ENCODE measurements at regions not wholly inside any gene's neighbourhood (a gene's known extent, or its start where the extent isn't known, plus 50 kb on each side); places are given as distances from the start of the nearest gene placed in this dataset.

DNA sequence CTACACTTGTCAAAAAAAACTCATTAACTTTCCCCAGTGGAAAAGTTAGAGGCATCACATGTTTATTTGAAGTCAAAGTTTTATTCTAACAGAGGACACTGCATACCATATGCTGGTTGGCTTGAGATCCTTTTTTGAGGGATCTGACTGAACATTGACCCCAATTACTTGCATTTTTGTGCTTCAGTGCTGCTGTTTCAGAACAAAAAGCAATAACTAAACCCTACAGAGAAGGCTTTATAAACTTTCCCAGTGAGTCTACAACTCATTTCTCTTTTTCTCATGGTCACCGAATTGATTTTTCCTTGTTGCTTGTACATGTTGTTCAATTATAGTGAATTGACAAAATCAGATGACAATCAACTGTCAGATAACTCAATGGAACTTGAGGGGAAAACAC is 69.3 kb upstream of the PHYHIPL start:
- 93% methylated on average over 1 of the region's 1 CpG for WGBS
- no peak for DNase-seq (ENCODE audit: low read depth in 6 of 9, low spot score in 9 of 9)
- Histone ChIP-seq H3K36me3 (ENCODE audit: control insufficient read depth in 2 of 2, insufficient read depth in 2 of 2, low read length in 1 of 2) (no peaks in the 10 kb centered on the region), H3K27ac (ENCODE audit: low read depth in 1 of 2, low read length in 1 of 2) (no peak overlapping the region), H3K4me1 (ENCODE audit: control insufficient read depth in 2 of 2, insufficient read depth in 2 of 2, low read length in 2 of 2) (no peaks in the 10 kb centered on the region), H3K4me3 (ENCODE audit: low read length in 2 of 2) (no peak overlapping the region), H3K9me3 (ENCODE audit: control insufficient read depth in 2 of 2, insufficient read depth in 1 of 2, low read length in 1 of 2) (no peaks in the 10 kb centered on the region), H3K27me3 (ENCODE audit: control insufficient read depth in 2 of 2, insufficient read depth in 1 of 2, low read length in 1 of 2) (no peaks in the 10 kb centered on the region)

DNA sequence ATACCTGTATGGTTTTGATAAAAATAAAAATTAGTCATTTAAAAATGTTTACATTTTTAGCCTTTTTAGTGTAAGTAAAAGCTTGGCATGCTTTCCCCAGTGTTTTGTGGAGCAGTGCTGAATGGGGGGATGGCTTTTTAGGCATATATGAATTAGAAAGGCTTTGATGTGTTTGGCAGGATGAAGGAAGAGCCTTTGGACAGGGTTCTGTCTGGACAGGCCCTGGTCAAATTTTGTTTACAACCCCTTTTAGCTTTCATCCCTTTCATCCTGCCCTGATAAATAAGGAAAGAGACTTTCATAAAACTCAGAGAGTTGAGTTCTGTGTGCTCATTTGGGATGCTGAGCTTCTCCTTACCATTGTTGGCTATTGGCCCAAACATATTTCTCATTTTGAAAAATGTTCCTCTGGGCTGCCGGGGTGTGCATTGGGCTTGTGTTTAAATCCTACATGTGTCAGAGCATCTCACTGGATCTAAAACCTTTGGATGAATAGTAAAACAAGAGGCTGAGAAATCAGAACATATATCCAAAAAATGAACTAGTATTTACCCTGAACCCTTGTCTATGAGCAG is 68.1 kb upstream of the PHYHIPL start:
- 93% methylated on average over 1 of the region's 1 CpG for WGBS
- Histone ChIP-seq H3K27ac (ENCODE audit: low read depth in 1 of 2, low read length in 1 of 2) (no peak overlapping the region), H3K27me3 (ENCODE audit: control insufficient read depth in 2 of 2, insufficient read depth in 1 of 2, low read length in 1 of 2) (no peaks in the 10 kb centered on the region), H3K9me3 (ENCODE audit: control insufficient read depth in 2 of 2, insufficient read depth in 1 of 2, low read length in 1 of 2) (no peaks in the 10 kb centered on the region), H3K4me1 (ENCODE audit: control insufficient read depth in 2 of 2, insufficient read depth in 2 of 2, low read length in 2 of 2) (no peaks in the 10 kb centered on the region), H3K4me3 (ENCODE audit: low read length in 2 of 2) (no peak overlapping the region), H3K36me3 (ENCODE audit: control insufficient read depth in 2 of 2, insufficient read depth in 2 of 2, low read length in 1 of 2) (no peaks in the 10 kb centered on the region)
- no peak for DNase-seq (ENCODE audit: low read depth in 6 of 9, low spot score in 9 of 9)

DNA sequence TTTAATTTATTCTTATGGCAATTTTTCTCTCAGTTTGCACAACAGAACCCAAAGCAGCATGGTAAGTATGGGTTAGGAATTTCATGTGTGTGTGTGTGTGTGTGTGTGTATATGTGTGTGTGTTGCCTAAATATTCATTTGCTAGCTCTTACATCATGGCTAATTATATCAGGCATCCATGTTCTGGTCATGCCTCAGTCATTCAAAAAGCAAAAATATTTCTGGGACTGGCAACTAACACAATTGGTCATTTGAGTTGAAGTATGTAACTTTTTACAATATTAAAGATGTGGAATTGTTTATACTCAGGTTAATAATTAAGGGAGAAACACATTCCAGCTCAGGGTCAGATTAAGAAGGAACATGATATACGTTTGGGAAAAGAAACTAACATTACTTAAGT is 67.6 kb upstream of the PHYHIPL start:
- 32% methylated on average over 1 of the region's 1 CpG for WGBS
- Histone ChIP-seq H3K4me3 (ENCODE audit: low read length in 2 of 2) (no peak overlapping the region), H3K27me3 (ENCODE audit: control insufficient read depth in 2 of 2, insufficient read depth in 1 of 2, low read length in 1 of 2) (no peaks in the 10 kb centered on the region), H3K27ac (ENCODE audit: low read depth in 1 of 2, low read length in 1 of 2) (no peak overlapping the region), H3K4me1 (ENCODE audit: control insufficient read depth in 2 of 2, insufficient read depth in 2 of 2, low read length in 2 of 2) (no peaks in the 10 kb centered on the region), H3K9me3 (ENCODE audit: control insufficient read depth in 2 of 2, insufficient read depth in 1 of 2, low read length in 1 of 2) (no peaks in the 10 kb centered on the region), H3K36me3 (ENCODE audit: control insufficient read depth in 2 of 2, insufficient read depth in 2 of 2, low read length in 1 of 2) (no peaks in the 10 kb centered on the region)
- DNase-seq (ENCODE audit: low read depth in 6 of 9, low spot score in 9 of 9) = no peak

DNA sequence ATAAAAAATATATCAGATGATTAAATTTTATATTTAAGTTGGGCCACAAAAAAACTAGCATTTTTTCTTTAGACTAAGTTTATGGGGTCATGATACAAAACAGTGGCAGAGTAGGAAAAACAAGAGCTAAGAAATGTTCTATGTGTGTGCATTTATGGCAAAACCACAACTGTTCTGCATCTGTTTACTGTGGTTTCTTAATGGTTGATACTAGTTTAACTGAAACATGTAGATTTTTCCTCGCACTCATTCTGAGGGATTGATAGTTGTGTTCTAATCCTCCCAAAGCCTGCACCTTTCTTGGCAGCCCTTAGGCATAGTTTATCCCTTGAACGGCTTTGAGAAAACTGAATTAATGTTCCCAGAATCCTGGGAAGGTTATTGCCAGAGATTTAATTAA is 66.6 kb upstream of the PHYHIPL start:
- no peaks in the 10 kb centered on the region for H3K9me3 ChIP-seq (ENCODE audit: control insufficient read depth in 2 of 2, insufficient read depth in 1 of 2, low read length in 1 of 2)
- H3K36me3 ChIP-seq (ENCODE audit: control insufficient read depth in 2 of 2, insufficient read depth in 2 of 2, low read length in 1 of 2) = no peaks in the 10 kb centered on the region
- no peak overlapping the region for H3K27ac ChIP-seq (ENCODE audit: low read depth in 1 of 2, low read length in 1 of 2)
- no peak for DNase-seq (ENCODE audit: low read depth in 6 of 9, low spot score in 9 of 9)
- no peak overlapping the region for H3K4me3 ChIP-seq (ENCODE audit: low read length in 2 of 2)
- H3K27me3 ChIP-seq (ENCODE audit: control insufficient read depth in 2 of 2, insufficient read depth in 1 of 2, low read length in 1 of 2) = no peaks in the 10 kb centered on the region
- WGBS = 88% methylated on average over 2 of the region's 2 CpGs
- H3K4me1 ChIP-seq (ENCODE audit: control insufficient read depth in 2 of 2, insufficient read depth in 2 of 2, low read length in 2 of 2) = no peaks in the 10 kb centered on the region

DNA sequence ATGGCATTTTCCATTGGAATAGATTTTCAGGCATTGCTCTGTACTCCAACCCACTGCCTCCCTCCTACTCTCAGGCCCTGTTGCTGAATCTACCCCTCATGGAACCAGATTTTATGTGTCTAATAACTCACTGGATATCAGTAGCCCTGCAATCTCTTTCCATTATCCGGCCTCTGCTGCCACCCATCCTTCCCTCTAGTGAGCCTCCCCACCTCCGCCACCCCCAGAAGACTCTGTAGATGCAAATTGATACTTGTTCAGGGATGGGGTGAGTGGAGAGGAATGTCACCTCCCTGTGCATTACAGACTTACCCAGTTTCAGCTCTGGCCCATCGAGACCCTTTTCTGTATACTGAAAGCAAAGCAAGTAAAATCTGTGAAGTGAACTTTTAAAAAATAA is 52.3 kb upstream of the PHYHIPL start:
- Histone ChIP-seq H3K4me3 (ENCODE audit: low read length in 2 of 2) (no peak overlapping the region), H3K27ac (ENCODE audit: low read depth in 1 of 2, low read length in 1 of 2) (no peak overlapping the region), H3K4me1 (ENCODE audit: control insufficient read depth in 2 of 2, insufficient read depth in 2 of 2, low read length in 2 of 2) (no peaks in the 10 kb centered on the region), H3K9me3 (ENCODE audit: control insufficient read depth in 2 of 2, insufficient read depth in 1 of 2, low read length in 1 of 2) (no peaks in the 10 kb centered on the region), H3K27me3 (ENCODE audit: control insufficient read depth in 2 of 2, insufficient read depth in 1 of 2, low read length in 1 of 2) (no peaks in the 10 kb centered on the region), H3K36me3 (ENCODE audit: control insufficient read depth in 2 of 2, insufficient read depth in 2 of 2, low read length in 1 of 2) (no peaks in the 10 kb centered on the region)
- no peak for DNase-seq (ENCODE audit: low read depth in 6 of 9, low spot score in 9 of 9)
- WGBS = 93% methylated on average over 3 of the region's 3 CpGs

DNA sequence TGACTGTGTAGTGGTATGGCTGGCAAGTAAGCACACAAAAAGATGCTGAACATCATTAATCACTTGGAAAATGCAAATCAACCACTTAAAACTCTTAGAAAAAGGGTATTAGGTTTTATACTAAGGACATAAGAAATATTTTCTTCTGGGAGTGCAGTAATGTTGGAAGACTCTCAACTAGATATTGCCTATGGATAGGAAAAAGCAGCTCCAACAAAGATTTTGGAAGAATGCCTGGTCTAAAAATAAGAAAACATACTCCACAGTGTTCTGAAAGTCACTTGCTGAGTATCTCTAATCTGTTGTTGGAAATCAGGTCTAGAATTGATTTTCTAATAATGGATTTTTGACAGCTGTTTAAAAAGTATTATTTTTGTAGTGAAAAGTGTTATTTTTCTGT is 50.8 kb upstream of the PHYHIPL start:
- Histone ChIP-seq H3K36me3 (ENCODE audit: control insufficient read depth in 2 of 2, insufficient read depth in 2 of 2, low read length in 1 of 2) (no peaks in the 10 kb centered on the region), H3K9me3 (ENCODE audit: control insufficient read depth in 2 of 2, insufficient read depth in 1 of 2, low read length in 1 of 2) (no peaks in the 10 kb centered on the region), H3K4me3 (ENCODE audit: low read length in 2 of 2) (no peak overlapping the region), H3K27ac (ENCODE audit: low read depth in 1 of 2, low read length in 1 of 2) (no peak overlapping the region), H3K4me1 (ENCODE audit: control insufficient read depth in 2 of 2, insufficient read depth in 2 of 2, low read length in 2 of 2) (no peaks in the 10 kb centered on the region), H3K27me3 (ENCODE audit: control insufficient read depth in 2 of 2, insufficient read depth in 1 of 2, low read length in 1 of 2) (no peaks in the 10 kb centered on the region)
- DNase-seq (ENCODE audit: low read depth in 6 of 9, low spot score in 9 of 9) = no peak

DNA sequence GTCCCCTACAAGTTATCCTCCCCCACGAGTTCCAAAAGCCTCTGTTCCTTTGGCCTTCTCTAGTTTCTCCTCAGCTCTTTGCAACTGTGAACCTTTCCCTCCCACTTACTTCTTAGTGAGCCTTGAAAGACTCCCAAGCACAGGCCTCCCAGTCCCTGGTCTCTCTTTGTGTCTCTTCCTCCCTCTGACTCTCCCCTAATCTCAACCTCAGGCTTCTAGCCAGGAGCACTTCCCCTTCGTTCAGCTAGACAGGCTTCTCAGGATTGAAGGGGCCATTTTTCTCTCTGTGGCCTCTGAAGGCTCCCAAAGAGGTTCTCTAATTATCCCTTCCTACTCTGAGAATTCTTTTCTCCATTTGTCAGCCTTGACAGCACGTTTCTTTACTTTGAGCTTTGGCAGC is 50.2 kb upstream of the PHYHIPL start:
- Histone ChIP-seq H3K27me3 (ENCODE audit: control insufficient read depth in 2 of 2, insufficient read depth in 1 of 2, low read length in 1 of 2) (no peaks in the 10 kb centered on the region), H3K27ac (ENCODE audit: low read depth in 1 of 2, low read length in 1 of 2) (no peak overlapping the region), H3K4me1 (ENCODE audit: control insufficient read depth in 2 of 2, insufficient read depth in 2 of 2, low read length in 2 of 2) (no peaks in the 10 kb centered on the region), H3K4me3 (ENCODE audit: low read length in 2 of 2) (no peak overlapping the region), H3K9me3 (ENCODE audit: control insufficient read depth in 2 of 2, insufficient read depth in 1 of 2, low read length in 1 of 2) (no peaks in the 10 kb centered on the region), H3K36me3 (ENCODE audit: control insufficient read depth in 2 of 2, insufficient read depth in 2 of 2, low read length in 1 of 2) (no peaks in the 10 kb centered on the region)
- 33% methylated on average over 3 of the region's 3 CpGs for WGBS
- no peak for DNase-seq (ENCODE audit: low read depth in 6 of 9, low spot score in 9 of 9)
